H1 (cell line): ENCODE measurements at regions not wholly inside any gene's neighbourhood (a gene's known extent, or its start where the extent isn't known, plus 50 kb on each side); places are given as distances from the start of the nearest gene placed in this dataset.

Source experiments
- CTCF ChIA-PET: fragments of 300-600 bp; sonication (Branson Sonifier 250); formaldehyde crosslinking; loops from one replicate; lab custom pipeline; 2021; ENCODE audit not compliant: partially characterized antibody; lab: Charles Lee
- POLR2A ChIA-PET: fragments of 300-600 bp; sonication (Branson Sonifier 250); formaldehyde crosslinking; loops from one replicate; lab custom pipeline; 2021; ENCODE audit warnings: inconsistent platforms; ENCODE audit not compliant: partially characterized antibody; lab: Charles Lee
- DNase-seq, 2 experiments: peaks; one replicate each; pipeline versions ENCODE4 v3.0.0 to v3.0.0-alpha.2; 2010 to 2022; ENCODE audit warnings: low spot score in 2 of 2, low read depth in 1 of 2, mixed read lengths in 1 of 2
- FAIRE-seq: peaks from 2 replicates; lab custom pipeline; 2011; peaks lifted over from hg19 to GRCh38; lab: Jason Lieb, UNC
- H2AFZ ChIP-seq: 2 replicates; pipeline ENCODE4 v1.8.1; 2012; ENCODE audit warnings: low read length, inconsistent platforms
- H2AK5ac ChIP-seq: 2 replicates; pipeline ENCODE4 v1.6.1; 2013; ENCODE audit warnings: low read depth, low read length
- H2BK120ac ChIP-seq: replicated peaks from 2 replicates; pipeline ENCODE3; 2013; ENCODE audit warnings: low read depth, low read length, inconsistent platforms
- H2BK12ac ChIP-seq: 2 replicates; pipeline ENCODE4 v1.6.1; 2013; ENCODE audit warnings: low read depth, low read length
- H2BK15ac ChIP-seq: 2 replicates; pipeline ENCODE4 v1.6.1; 2013; ENCODE audit warnings: low read length
- H2BK20ac ChIP-seq: 2 replicates; pipeline ENCODE4 v1.6.1; 2013; ENCODE audit warnings: low read length
- H2BK5ac ChIP-seq: 2 replicates; pipeline ENCODE4 v1.6.1; 2013; ENCODE audit warnings: low read depth, low read length
- H3K14ac ChIP-seq: 2 replicates; pipeline ENCODE4 v1.6.1; 2013; ENCODE audit warnings: inconsistent platforms; ENCODE audit not compliant: insufficient read length
- H3K18ac ChIP-seq: 2 replicates; pipeline ENCODE4 v1.6.1; 2013; ENCODE audit warnings: low read length; ENCODE audit errors: extremely low read depth
- H3K23ac ChIP-seq: 2 replicates; pipeline ENCODE4 v1.6.1; 2013; ENCODE audit warnings: inconsistent platforms; ENCODE audit not compliant: insufficient read length
- H3K23me2 ChIP-seq: 2 replicates; pipeline ENCODE4 v1.6.1; 2013; ENCODE audit warnings: low read depth, low read length
- H3K27ac ChIP-seq: 2 replicates; pipeline ENCODE4 v1.6.1; 2011; ENCODE audit warnings: low read depth, low read length, inconsistent platforms
- H3K27me3 ChIP-seq, 4 experiments: replicated peaks in 1 of 4; 1 replicate in 1 of 4; 2 replicates in 3 of 4; pipeline versions ENCODE4 v1.6.1 to v1.8.1; 2011 to 2013; ENCODE audit warnings: low read length in 3 of 4, mild to moderate bottlenecking in 3 of 4, inconsistent platforms in 2 of 4, mixed read lengths in 2 of 4, moderate library complexity in 1 of 4; ENCODE audit not compliant: control insufficient read depth in 3 of 4, insufficient read depth in 3 of 4; ENCODE audit errors: extremely low read depth in 1 of 4
- H3K36me3 ChIP-seq, 4 experiments: 2 replicates each; pipeline versions ENCODE4 v1.6.1 to v1.8.1; 2011 to 2013; ENCODE audit warnings: mild to moderate bottlenecking in 4 of 4, low read length in 3 of 4, moderate library complexity in 2 of 4, control low read depth in 1 of 4, inconsistent platforms in 1 of 4; ENCODE audit not compliant: insufficient read depth in 4 of 4, control insufficient read depth in 2 of 4
- H3K4ac ChIP-seq: replicated peaks from 2 replicates; pipeline ENCODE3; 2013; ENCODE audit warnings: low read length, low read depth, mixed read lengths, inconsistent platforms; ENCODE audit not compliant: insufficient read length
- H3K4me1 ChIP-seq, 4 experiments: replicated peaks in 1 of 4; 1 replicate in 1 of 4; 2 replicates in 3 of 4; pipeline versions ENCODE4 v1.6.1 to v1.8.1; 2011 to 2013; ENCODE audit warnings: low read length in 3 of 4, inconsistent platforms in 2 of 4, mixed read lengths in 1 of 4; ENCODE audit not compliant: insufficient read depth in 4 of 4, control insufficient read depth in 3 of 4
- H3K4me2 ChIP-seq, 2 experiments: 2 replicates each; pipeline versions ENCODE4 v1.6.1 to v1.8.1; 2011 to 2013; ENCODE audit warnings: low read depth in 2 of 2, low read length in 2 of 2, control low read depth in 1 of 2, inconsistent platforms in 1 of 2, mild to moderate bottlenecking in 1 of 2; ENCODE audit not compliant: insufficient read depth in 1 of 2
- H3K4me3 ChIP-seq, 4 experiments: fragments of 200-600, 300-600 bp in 1 of 4; sonication (generic), shearing (Covaris generic), sonication (Bioruptor Twin) in 1 of 4; 2 replicates each; pipeline versions ENCODE4 v1.5.1 to v1.8.1; 2011 to 2016; ENCODE audit warnings: low read length in 4 of 4, low read depth in 3 of 4, control low read depth in 2 of 4, inconsistent platforms in 2 of 4, mild to moderate bottlenecking in 2 of 4, mixed read lengths in 1 of 4, moderate library complexity in 1 of 4; ENCODE audit not compliant: insufficient read depth in 2 of 4; ENCODE audit errors: extremely low read depth in 1 of 4
- H3K56ac ChIP-seq: replicated peaks from 2 replicates; pipeline ENCODE3; 2013; ENCODE audit warnings: low read depth, mild to moderate bottlenecking, mixed read lengths, low read length, inconsistent platforms; ENCODE audit not compliant: insufficient read length
- H3K79me1 ChIP-seq: 2 replicates; pipeline ENCODE4 v1.6.1; 2013; ENCODE audit warnings: low read depth, low read length, control low read depth
- H3K79me2 ChIP-seq, 2 experiments: 2 replicates each; pipeline versions ENCODE4 v1.6.1 to v1.8.1; 2012 to 2013; ENCODE audit warnings: low read length in 2 of 2, mild to moderate bottlenecking in 2 of 2, inconsistent platforms in 1 of 2; ENCODE audit not compliant: insufficient read depth in 2 of 2, control insufficient read depth in 1 of 2
- H3K9ac ChIP-seq, 4 experiments: replicated peaks in 1 of 4; 1 replicate in 1 of 4; 2 replicates in 3 of 4; pipeline versions ENCODE4 v1.6.1 to v1.8.1; 2011 to 2013; ENCODE audit warnings: low read depth in 3 of 4, low read length in 3 of 4, control low read depth in 2 of 4, mild to moderate bottlenecking in 2 of 4, moderate library complexity in 2 of 4, inconsistent platforms in 1 of 4; ENCODE audit errors: extremely low read depth in 1 of 4
- H3K9me3 ChIP-seq, 2 experiments: 2 replicates each; pipeline versions ENCODE4 v1.6.1 to v1.8.1; 2012 to 2013; ENCODE audit warnings: mild to moderate bottlenecking in 2 of 2, moderate library complexity in 2 of 2, control low read depth in 1 of 2, inconsistent platforms in 1 of 2, low read depth in 1 of 2, low read length in 1 of 2, mixed read lengths in 1 of 2; ENCODE audit not compliant: insufficient read depth in 2 of 2
- H4K20me1 ChIP-seq, 2 experiments: replicated peaks in 1 of 2; 2 replicates each; pipeline versions ENCODE3 to v1.8.1; 2011 to 2013; ENCODE audit warnings: inconsistent platforms in 2 of 2, low read length in 2 of 2, mild to moderate bottlenecking in 1 of 2; ENCODE audit not compliant: insufficient read depth in 2 of 2, control insufficient read depth in 1 of 2
- H4K5ac ChIP-seq: 2 replicates; pipeline ENCODE4 v1.6.1; 2013; ENCODE audit warnings: low read length, low read depth, mixed read lengths, inconsistent platforms; ENCODE audit not compliant: insufficient read length
- H4K8ac ChIP-seq: 2 replicates; pipeline ENCODE4 v1.8.0; 2013; ENCODE audit warnings: mild to moderate bottlenecking, moderate library complexity, low read length, inconsistent platforms; ENCODE audit not compliant: insufficient read depth; ENCODE audit errors: extremely low read depth
- H4K91ac ChIP-seq: replicated peaks from 2 replicates; pipeline ENCODE3; 2013; ENCODE audit warnings: low read length, mixed read lengths, inconsistent platforms; ENCODE audit not compliant: insufficient read length
- CBX5 ChIP-seq: fragments of 300-800, 300-1000 bp; sonication (generic); IDR thresholded peaks from 2 replicates; pipeline ENCODE4 v1.7.1; 2016; ENCODE audit warnings: antibody characterized with exemption, low read length, low read depth
- CBX8 ChIP-seq: fragments of 300-800, 300-1000 bp; sonication (generic); IDR thresholded peaks from 2 replicates; pipeline ENCODE4 v1.7.1; 2016; ENCODE audit warnings: low read depth, low read length, borderline replicate concordance
- CEBPB ChIP-seq: IDR thresholded peaks from 2 replicates; pipeline ENCODE4 v1.6.1; 2012; ENCODE audit warnings: low read depth, low read length
- CHD1 ChIP-seq: IDR thresholded peaks from 2 replicates; pipeline ENCODE4 v1.6.1; 2012; ENCODE audit warnings: low read depth, low read length, improper control_type of control experiment
- EGR1 ChIP-seq: IDR thresholded peaks from 2 replicates; pipeline ENCODE4 v1.6.1; 2011; ENCODE audit warnings: low read depth, low read length, borderline replicate concordance
- JUN ChIP-seq: IDR thresholded peaks from 2 replicates; pipeline ENCODE4 v1.6.1; 2011; ENCODE audit warnings: low read depth, mild to moderate bottlenecking, improper control_type of control experiment, low read length
- JUND ChIP-seq: IDR thresholded peaks from 2 replicates; pipeline ENCODE4 v1.6.1; 2011; ENCODE audit warnings: mild to moderate bottlenecking, improper control_type of control experiment, low read length
- SP1 ChIP-seq: IDR thresholded peaks from 2 replicates; pipeline ENCODE4 v1.6.1; 2011; ENCODE audit warnings: low read depth, low read length
- WGBS, 2 experiments: shearing (Covaris generic) in 1 of 2; methylation state at CpG; one replicate each; pipeline versions ENCODE4 v1.1.6 to v1.1.7; 2013 to 2015; ENCODE audit warnings: low lambda C conversion rate in 2 of 2, mixed read lengths in 2 of 2, inconsistent platforms in 1 of 2, low coverage in 1 of 2, missing lambda C conversion rate in 1 of 2; ENCODE audit not compliant: insufficient replicate concordance in 2 of 2, insufficient coverage in 1 of 2, insufficient read length in 1 of 2; ENCODE audit errors: extremely low coverage in 1 of 2, missing lambda C conversion rate in 1 of 2; 5-methylcytosine and 5-hydroxymethylcytosine counted together
- TF ChIP-seq, protein P1 (sequence below): IDR thresholded peaks from 2 replicates; pipeline ENCODE4 v1.6.1; 2012; ENCODE audit warnings: low read length, inconsistent platforms
- TF ChIP-seq, protein P2 (sequence below): IDR thresholded peaks from 2 replicates; pipeline ENCODE4 v1.6.1; 2011; ENCODE audit warnings: low read depth, mild to moderate bottlenecking, low read length; ENCODE audit not compliant: insufficient read depth

DNA sequence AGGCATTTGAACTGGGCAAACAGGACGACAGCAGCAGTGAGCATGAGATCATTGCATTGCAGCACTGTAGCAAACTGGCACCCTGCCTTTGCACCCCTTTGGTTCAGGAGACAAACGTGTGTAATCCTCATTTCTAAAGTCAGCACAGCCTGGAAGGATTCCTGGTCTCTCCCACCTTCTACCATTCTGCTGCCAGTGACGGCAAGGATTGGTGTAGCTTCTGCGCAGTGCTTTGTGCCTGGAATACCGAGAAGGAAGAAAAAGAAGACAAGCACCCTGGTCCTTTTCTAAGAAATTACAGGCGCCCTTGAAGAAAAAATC lies 805.3 kb downstream of the USP25 start:
- Histone ChIP-seq H3K4me2 (no peak overlapping the region), H3K36me3 (no peaks in the 10 kb centered on the region), H3K23ac (no peak overlapping the region), H3K27ac (no peak overlapping the region), H3K14ac (no peak overlapping the region), H3K27me3 (no peaks in the 10 kb centered on the region), H2AK5ac (no peak overlapping the region), H3K23me2 (no peaks in the 10 kb centered on the region), H2AFZ (peak overlapping the region; percentile 81), H4K20me1 (no peaks in the 10 kb centered on the region), H3K4me3 (no peak overlapping the region), H3K4ac (peak overlapping the region; percentile 32), H3K79me1 (no peaks in the 10 kb centered on the region), H2BK5ac (no peak overlapping the region), H2BK120ac (no peak overlapping the region), H2BK20ac (0 out of 2 replicates have a peak overlapping the region, but pooled peaks have one; percentile 64), H3K18ac (no peak overlapping the region; the same call in 1 of the 2 replicates), H3K4me1 (peaks cover 0 to 2% (median 0%) of the 10 kb centered on the region in 4 experiments; a peak in 1 of 7 replicates), H2BK12ac (no peak overlapping the region), H4K8ac (no peak overlapping the region), H4K5ac (no peak overlapping the region), H2BK15ac (no peak overlapping the region), H4K91ac (no peak overlapping the region), H3K9me3 (no peaks in the 10 kb centered on the region), H3K9ac (no peak overlapping the region), H3K79me2 (no peaks in the 10 kb centered on the region), H3K56ac (no peak overlapping the region)
- ChIA-PET CTCF (interaction anchor here (0.9 kb wide), 1 partner anchor 74 kb away, joined by 3 read pairs; no protein-coding TSS in a partner anchor), POLR2A (no interaction called here)
- FAIRE-seq (no peak), DNase-seq (no peak)
- no peak for TF ChIP-seq JUN
- no peak for TF ChIP-seq CHD1
- no peak for TF ChIP-seq EGR1
- no peak for TF ChIP-seq CEBPB
- no peak for TF ChIP-seq SP1
- no peak for TF ChIP-seq CBX5
- no peak for TF ChIP-seq JUND
- TF ChIP-seq, protein P1, sequence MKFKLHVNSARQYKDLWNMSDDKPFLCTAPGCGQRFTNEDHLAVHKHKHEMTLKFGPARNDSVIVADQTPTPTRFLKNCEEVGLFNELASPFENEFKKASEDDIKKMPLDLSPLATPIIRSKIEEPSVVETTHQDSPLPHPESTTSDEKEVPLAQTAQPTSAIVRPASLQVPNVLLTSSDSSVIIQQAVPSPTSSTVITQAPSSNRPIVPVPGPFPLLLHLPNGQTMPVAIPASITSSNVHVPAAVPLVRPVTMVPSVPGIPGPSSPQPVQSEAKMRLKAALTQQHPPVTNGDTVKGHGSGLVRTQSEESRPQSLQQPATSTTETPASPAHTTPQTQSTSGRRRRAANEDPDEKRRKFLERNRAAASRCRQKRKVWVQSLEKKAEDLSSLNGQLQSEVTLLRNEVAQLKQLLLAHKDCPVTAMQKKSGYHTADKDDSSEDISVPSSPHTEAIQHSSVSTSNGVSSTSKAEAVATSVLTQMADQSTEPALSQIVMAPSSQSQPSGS = no peak
- TF ChIP-seq CBX8 = no peak
- TF ChIP-seq, protein P2, sequence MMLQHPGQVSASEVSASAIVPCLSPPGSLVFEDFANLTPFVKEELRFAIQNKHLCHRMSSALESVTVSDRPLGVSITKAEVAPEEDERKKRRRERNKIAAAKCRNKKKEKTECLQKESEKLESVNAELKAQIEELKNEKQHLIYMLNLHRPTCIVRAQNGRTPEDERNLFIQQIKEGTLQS = no peak
- 87% methylated on average over 6 of the region's 6 CpGs; no CpG with 5 or more reads in 1 of the 2 experiments for WGBS, 2 experiments
